RWPE2 (cell line): ENCODE measurements at regions not wholly inside any gene's neighbourhood (a gene's known extent, or its start where the extent isn't known, plus 50 kb on each side); places are given as distances from the start of the nearest gene placed in this dataset.
A peak's percentile ranks its signal among the peaks of the same experiment; 100 is the strongest.
"Not testable (repeated sequence)": the region's sequence is repeated elsewhere in the genome, so short reads cannot be mapped to it uniquely, and the experiment has no call there.

ENCODE experiments used
- ATAC-seq: fragments of 200-7000 bp; cut with Tn5 transposase; 3 replicates; pipeline ENCODE4 v1.9.1; 2021; ENCODE audit warnings: low read depth
- DNase-seq: peaks from one replicate; pipeline ENCODE4 v3.0.0-alpha.2; 2020; ENCODE audit warnings: low spot score
- H3K27ac ChIP-seq: fragments of 450-650 bp; 2 replicates; pipeline ENCODE4 v1.5.1; 2017; ENCODE audit warnings: mild to moderate bottlenecking; ENCODE audit not compliant: poor library complexity, severe bottlenecking
- H3K27me3 ChIP-seq: fragments of 250-450 bp; sonication (Bioruptor Pico); 2 replicates; pipeline ENCODE4 v1.5.1; 2021; ENCODE audit warnings: mild to moderate bottlenecking, moderate library complexity; ENCODE audit not compliant: insufficient read depth, poor library complexity, severe bottlenecking
- H3K36me3 ChIP-seq: fragments of 250-450 bp; sonication (Bioruptor Pico); 2 replicates; pipeline ENCODE4 v1.5.1; 2020; ENCODE audit warnings: low read depth, mild to moderate bottlenecking, moderate library complexity
- H3K4me1 ChIP-seq: fragments of 250-450 bp; sonication (Bioruptor Pico); 2 replicates; pipeline ENCODE4 v1.5.1; 2021; ENCODE audit warnings: mild to moderate bottlenecking, moderate library complexity; ENCODE audit not compliant: insufficient read depth, poor library complexity, severe bottlenecking
- H3K4me3 ChIP-seq: fragments of 250-450 bp; sonication (Bioruptor Pico); 2 replicates; pipeline ENCODE4 v1.5.1; 2021; ENCODE audit warnings: mild to moderate bottlenecking, moderate library complexity; ENCODE audit not compliant: severe bottlenecking
- H3K9me3 ChIP-seq: fragments of 250-450 bp; sonication (Bioruptor Pico); 2 replicates; pipeline ENCODE4 v1.5.1; 2021; ENCODE audit warnings: mild to moderate bottlenecking, moderate library complexity; ENCODE audit not compliant: severe bottlenecking
- TF ChIP-seq, protein P1 (sequence below): fragments of 450-650 bp; IDR thresholded peaks from one replicate; pipeline ENCODE4 v1.5.1; 2017; ENCODE audit warnings: mild to moderate bottlenecking, moderate library complexity; ENCODE audit not compliant: poor library complexity, severe bottlenecking

GRCh38 chr2:90027231-90027643 lies 1335.8 kb downstream of the RPIA start:
- TF ChIP-seq, protein P1, sequence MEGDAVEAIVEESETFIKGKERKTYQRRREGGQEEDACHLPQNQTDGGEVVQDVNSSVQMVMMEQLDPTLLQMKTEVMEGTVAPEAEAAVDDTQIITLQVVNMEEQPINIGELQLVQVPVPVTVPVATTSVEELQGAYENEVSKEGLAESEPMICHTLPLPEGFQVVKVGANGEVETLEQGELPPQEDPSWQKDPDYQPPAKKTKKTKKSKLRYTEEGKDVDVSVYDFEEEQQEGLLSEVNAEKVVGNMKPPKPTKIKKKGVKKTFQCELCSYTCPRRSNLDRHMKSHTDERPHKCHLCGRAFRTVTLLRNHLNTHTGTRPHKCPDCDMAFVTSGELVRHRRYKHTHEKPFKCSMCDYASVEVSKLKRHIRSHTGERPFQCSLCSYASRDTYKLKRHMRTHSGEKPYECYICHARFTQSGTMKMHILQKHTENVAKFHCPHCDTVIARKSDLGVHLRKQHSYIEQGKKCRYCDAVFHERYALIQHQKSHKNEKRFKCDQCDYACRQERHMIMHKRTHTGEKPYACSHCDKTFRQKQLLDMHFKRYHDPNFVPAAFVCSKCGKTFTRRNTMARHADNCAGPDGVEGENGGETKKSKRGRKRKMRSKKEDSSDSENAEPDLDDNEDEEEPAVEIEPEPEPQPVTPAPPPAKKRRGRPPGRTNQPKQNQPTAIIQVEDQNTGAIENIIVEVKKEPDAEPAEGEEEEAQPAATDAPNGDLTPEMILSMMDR, result peak; percentile 14
- H3K27me3 ChIP-seq, H3K9me3 ChIP-seq, H3K36me3 ChIP-seq, H3K4me3 ChIP-seq, H3K4me1 ChIP-seq, DNase-seq, H3K27ac ChIP-seq: not testable (repeated sequence)
- ATAC-seq, result peak; percentile 36; the same call in 1 of the 3 replicates

- not testable (repeated sequence) for H3K27me3 ChIP-seq, H3K9me3 ChIP-seq, H3K4me1 ChIP-seq, ATAC-seq, DNase-seq, H3K36me3 ChIP-seq, H3K4me3 ChIP-seq, H3K27ac ChIP-seq
Observed at GRCh38 chr2:90028381-90029079, 1337.1 kb downstream of the RPIA start.

DNA sequence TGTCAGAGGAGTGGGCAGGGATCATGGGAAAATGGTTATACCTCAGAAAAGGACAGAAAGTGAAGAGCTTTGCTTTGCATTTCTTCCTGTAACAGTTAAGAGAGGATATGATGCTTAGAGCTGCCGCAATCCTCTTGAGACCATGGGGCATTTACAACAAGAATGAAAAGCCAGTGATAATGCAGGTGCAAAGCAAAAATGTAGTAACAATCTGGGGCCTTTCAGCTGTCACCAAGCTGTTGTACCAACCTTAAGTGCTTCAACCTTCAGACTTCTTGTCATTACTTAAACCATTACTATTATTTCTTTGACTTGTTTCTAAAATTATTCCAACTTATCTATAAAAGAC lies 1337.6 kb downstream of the RPIA start:
- not testable (repeated sequence) for H3K27ac ChIP-seq, H3K9me3 ChIP-seq, ATAC-seq, H3K4me3 ChIP-seq, H3K4me1 ChIP-seq, H3K27me3 ChIP-seq, H3K36me3 ChIP-seq, DNase-seq

DNA sequence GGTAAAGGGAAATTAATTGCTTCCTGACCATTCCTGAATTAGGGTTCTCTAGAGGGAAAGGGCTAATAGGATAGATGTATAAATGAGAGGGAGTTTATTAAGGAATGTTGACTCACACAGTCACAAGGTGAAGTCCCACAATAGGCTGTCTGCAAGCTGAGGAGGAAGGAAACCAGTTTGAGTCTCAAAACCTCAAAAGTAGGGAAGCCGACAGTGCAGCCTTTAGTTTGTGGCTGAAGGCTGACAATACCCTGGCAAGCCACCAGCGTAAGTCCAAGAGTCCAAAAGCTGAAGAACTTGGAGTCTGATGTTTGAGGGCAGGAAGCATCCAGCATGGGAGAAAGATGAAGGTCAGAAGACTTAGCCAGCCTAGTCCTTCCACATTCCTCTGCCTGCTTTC lies 1340.8 kb downstream of the RPIA start:
- H3K27me3 ChIP-seq, H3K4me1 ChIP-seq, H3K4me3 ChIP-seq, H3K9me3 ChIP-seq, DNase-seq, ATAC-seq, H3K36me3 ChIP-seq, H3K27ac ChIP-seq: not testable (repeated sequence)

DNA sequence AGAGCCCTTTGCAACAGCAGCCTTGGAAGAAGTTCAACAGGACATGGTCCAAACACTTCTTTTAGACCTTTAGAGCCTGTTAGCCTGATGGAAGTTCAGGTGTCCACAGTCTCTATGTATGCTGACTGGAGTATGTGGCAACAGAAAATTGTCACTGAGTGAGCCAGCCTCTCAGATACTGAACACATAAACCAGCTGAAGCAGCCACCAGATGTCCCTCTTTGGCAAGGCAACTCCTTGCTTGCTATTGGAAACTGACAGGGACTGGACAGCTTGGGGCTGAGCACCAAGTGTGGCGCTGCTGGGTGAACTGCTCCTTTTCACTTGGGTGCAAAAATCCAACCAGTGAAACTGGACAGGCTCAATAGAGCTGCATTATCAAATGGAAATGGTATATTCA lies 1344.9 kb downstream of the RPIA start:
- H3K27me3 ChIP-seq, H3K9me3 ChIP-seq, H3K4me1 ChIP-seq, DNase-seq, H3K4me3 ChIP-seq, H3K36me3 ChIP-seq, H3K27ac ChIP-seq, ATAC-seq: not testable (repeated sequence)

- H3K27me3 ChIP-seq, H3K4me3 ChIP-seq, H3K9me3 ChIP-seq, H3K4me1 ChIP-seq, ATAC-seq, H3K27ac ChIP-seq, H3K36me3 ChIP-seq, DNase-seq: not testable (repeated sequence)
Observed at GRCh38 chr2:90039093-90039492, 1347.6 kb downstream of the RPIA start.

GRCh38 chr2:90047776-90048175 lies 1356.3 kb downstream of the RPIA start:
- not testable (repeated sequence) for ATAC-seq, H3K36me3 ChIP-seq

DNA sequence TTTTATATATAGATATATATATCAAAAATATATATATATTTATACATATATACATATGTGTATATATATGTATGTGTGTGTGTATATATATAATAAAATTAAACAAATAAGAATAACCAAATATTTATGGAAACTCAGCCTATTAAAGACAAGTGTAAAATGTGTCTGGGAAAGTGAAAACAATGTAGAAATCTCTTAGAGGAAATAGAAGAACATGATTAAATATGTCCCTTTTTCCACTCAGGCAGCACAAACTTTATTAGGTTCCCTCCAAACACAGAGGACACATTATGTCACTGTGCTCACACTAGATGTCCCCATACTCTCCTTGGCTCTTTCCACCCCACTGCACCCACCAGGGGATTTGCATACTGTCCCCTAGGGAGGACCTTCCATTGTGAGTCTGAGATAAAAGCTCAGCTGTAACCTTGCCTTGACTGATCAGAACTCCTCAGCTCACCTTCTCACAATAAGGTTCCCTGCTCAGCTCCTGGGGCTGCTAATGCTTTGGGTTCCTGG lies 1360.7 kb downstream of the RPIA start:
- not testable (repeated sequence) for H3K9me3 ChIP-seq, DNase-seq, H3K27me3 ChIP-seq, H3K27ac ChIP-seq, H3K4me3 ChIP-seq, ATAC-seq, H3K4me1 ChIP-seq, H3K36me3 ChIP-seq

More at GRCh38 chr2:90047776-90048175, 1356.3 kb downstream of the RPIA start:
- not testable (repeated sequence) for H3K4me1 ChIP-seq, H3K4me3 ChIP-seq, H3K9me3 ChIP-seq, H3K27me3 ChIP-seq, DNase-seq, H3K27ac ChIP-seq
